ENCODE measurements at regions not wholly inside any gene's neighbourhood (a gene's known extent, or its start where the extent isn't known, plus 50 kb on each side); places are given as distances from the start of the nearest gene placed in this dataset.

GRCh38 chr1:212155219-212155618, 119.7 kb downstream of the DTL start:
- H3K27me3 ChIP-seq (ENCODE audit: control insufficient read depth, insufficient read depth, low read length), result no peaks in the 10 kb centered on the region
- no TSS peak for BruUV-seq (replicated peaks)
- no peaks in the 10 kb centered on the region for H3K36me3 ChIP-seq (ENCODE audit: control insufficient read depth, insufficient read depth, low read length)
- H4K5ac ChIP-seq (ENCODE audit: low read depth, low read length), result no peak overlapping the region
- H3K14ac ChIP-seq (replicated peaks; ENCODE audit: low read depth, low read length), result no peak overlapping the region
- dilution Hi-C loops (cut with HindIII; ENCODE audit: low sequenced_read_pairs, unreplicated experiment), result no loop called here
- H4K20me1 ChIP-seq (ENCODE audit: insufficient read depth, low read length), result no peaks in the 10 kb centered on the region
- CTCF ChIA-PET, result no interaction called here
- no peak overlapping the region for H2AK5ac ChIP-seq (ENCODE audit: low read depth, low read length)
- no peak overlapping the region for H3K18ac ChIP-seq (ENCODE audit: low read depth, low read length)
- no peak overlapping the region for H2BK120ac ChIP-seq (ENCODE audit: low read depth, low read length)
- no peak overlapping the region for H4K91ac ChIP-seq (ENCODE audit: insufficient read depth, low read depth, low read length)
- no peak overlapping the region for H2AK9ac ChIP-seq (replicated peaks; ENCODE audit: low read depth, low read length, poor library complexity)
- H3K9me1 ChIP-seq (ENCODE audit: insufficient read depth, low read length), result no peaks in the 10 kb centered on the region
- no peaks in the 10 kb centered on the region for H3K9me3 ChIP-seq (ENCODE audit: control insufficient read depth, insufficient read depth, low read length)
- intact Hi-C loops (cut with micrococcal nuclease), result no loop called here
- POLR2A ChIA-PET (ENCODE audit: unreplicated experiment), result no interaction called here
- no peak overlapping the region for H3K4me2 ChIP-seq (ENCODE audit: low read depth, low read length)
- DNase-seq (no peak), ATAC-seq (ENCODE audit: low read depth) (no peak)
- no peak overlapping the region for H2AFZ ChIP-seq (replicated peaks; ENCODE audit: low read length, poor library complexity)
- no peak overlapping the region for H2BK5ac ChIP-seq (ENCODE audit: low read depth, low read length, poor library complexity, severe bottlenecking)
- no peak overlapping the region for H3K56ac ChIP-seq (ENCODE audit: extremely low read depth, insufficient read depth, low read length)
- no peak overlapping the region for H3K4ac ChIP-seq (ENCODE audit: low read depth, low read length)
- no peak overlapping the region for H3K4me3 ChIP-seq (ENCODE audit: insufficient read depth, low read depth, low read length)
- no peaks in the 10 kb centered on the region for H3K79me1 ChIP-seq (ENCODE audit: low read depth in 1 of 2, low read length in 2 of 2)
- no peaks in the 10 kb centered on the region for H3K4me1 ChIP-seq (ENCODE audit: control insufficient read depth, insufficient read depth, low read length)
- no peak overlapping the region for H2BK15ac ChIP-seq (ENCODE audit: low read depth, low read length)
- no peak overlapping the region for H4K8ac ChIP-seq (ENCODE audit: low read depth in 2 of 2, low read length in 2 of 2)
- H3K9ac ChIP-seq (ENCODE audit: low read depth, low read length), result no peak overlapping the region
- no peak overlapping the region for H2BK20ac ChIP-seq (ENCODE audit: low read depth, low read length)
- no peak overlapping the region for H3K23ac ChIP-seq (ENCODE audit: low read depth, low read length)
- in situ Hi-C loops (cut with MboI; ENCODE audit: low sequenced_read_pairs), result no loop called here
- no peak overlapping the region for H3K27ac ChIP-seq (ENCODE audit: insufficient read depth, low read length)
- TF ChIP-seq ELK1 (IDR thresholded peaks at IDR 0.05; ENCODE audit: borderline replicate concordance, low read depth, low read length) (no peak), RCOR1 (IDR thresholded peaks at IDR 0.05; ENCODE audit: insufficient replicate concordance, low read length) (no peak), FOS (IDR thresholded peaks at IDR 0.05; ENCODE audit: low read depth, low read length) (no peak), RFX5 (IDR thresholded peaks at IDR 0.05; ENCODE audit: low read depth, low read length) (no peak), MAFK (IDR thresholded peaks at IDR 0.05; ENCODE audit: low read depth, low read length) (no peak), NFE2L2 (IDR thresholded peaks at IDR 0.05; ENCODE audit: low read depth, low read length) (no peak), MXI1 (IDR thresholded peaks at IDR 0.05; ENCODE audit: borderline replicate concordance, low read depth, low read length) (no peak), SMC3 (IDR thresholded peaks at IDR 0.05; ENCODE audit: low read depth, low read length) (no peak), CHD1 (IDR thresholded peaks at IDR 0.05; ENCODE audit: low read depth, low read length) (no peak), CTCF (conservative IDR thresholded peaks at IDR 0.05; ENCODE audit: low read depth, low read length) (no peak), BHLHE40 (IDR thresholded peaks at IDR 0.05; ENCODE audit: low read depth, low read length) (no peak), USF2 (IDR thresholded peaks at IDR 0.05; ENCODE audit: low read depth, low read length) (no peak), RAD21 (IDR thresholded peaks at IDR 0.05; ENCODE audit: low read length) (no peak), MAZ (IDR thresholded peaks at IDR 0.05; ENCODE audit: borderline replicate concordance, low read depth, low read length) (no peak), CEBPB (IDR thresholded peaks at IDR 0.05; ENCODE audit: low read depth, low read length) (no peak)
